Pancreas (tissue), 10 donors: ENCODE measurements at regions not wholly inside any gene's neighbourhood (a gene's known extent, or its start where the extent isn't known, plus 50 kb on each side); places are given as distances from the start of the nearest gene placed in this dataset.

ENCODE experiments used
- ATAC-seq, 4 donors: fragments of 200-7000 bp; cut with Tn5 transposase; one replicate each; pipeline versions ENCODE4 v1.8.0 to v1.9.1; 2020; ENCODE audit warnings: mild to moderate bottlenecking in 4 of 4, moderate library complexity in 4 of 4
- DNase-seq, 6 donors: peaks; one replicate each; pipeline ENCODE4 v3.0.0-alpha.2; 2020
- FAIRE-seq: peaks from 2 replicates; lab custom pipeline; 2012; peaks lifted over from hg19 to GRCh38; lab: Jason Lieb, UNC
- H3K27ac ChIP-seq, 4 donors: fragments of 200-600 bp; sonication (generic); 1 replicate in 3 of 4; 2 replicates in 1 of 4; pipeline versions ENCODE4 v1.5.0 to v1.8.0; 2020
- H3K27me3 ChIP-seq, 4 donors: fragments of 200-600 bp; one replicate each; pipeline ENCODE4 v1.8.0; 2021
- H3K36me3 ChIP-seq, 3 donors: fragments of 200-600 bp; sonication (generic) in 1 of 3; one replicate each; pipeline versions ENCODE4 v1.5.0 to v1.8.0; 2020 to 2021
- H3K4me1 ChIP-seq, 3 donors: fragments of 200-600 bp; one replicate each; pipeline ENCODE4 v1.8.0; 2021
- H3K4me3 ChIP-seq, 4 donors: fragments of 200-600 bp; sonication (generic) in 2 of 4; one replicate each; pipeline versions ENCODE4 v1.5.0 to v1.8.0; 2020 to 2021
- H3K9me3 ChIP-seq, 4 donors: fragments of 200-600 bp; one replicate each; pipeline ENCODE4 v1.8.0; 2021
- CTCF ChIP-seq, 4 donors: fragments of 200-600 bp; sonication (generic) in 3 of 4; IDR thresholded peaks; one replicate each; pipeline versions ENCODE4 v1.5.0 to v1.8.0; 2021; ENCODE audit warnings: antibody characterized with exemption in 4 of 4
- WGBS, 2 donors: extraction: QIAGEN DNeasy Blood & Tissue Kit; methylation state at CpG; one replicate each; pipeline ENCODE4 v1.1.7; 2013; 5-methylcytosine and 5-hydroxymethylcytosine counted together
- intact Hi-C, 3 donors: fragments of 100-400 bp; cut with DNase I; formaldehyde crosslinking; loops; one replicate each; pipeline versions ENCODE4 v1.11.1 to v1.14.2; 2022
- donor health status: healthy with polysubstance abuse.
- donor health status: DM: no; HTN: no; CAD: no; lungs with moderate emphysema.
- donor health status: DM: no; HTN: no; CAD: no.
- donor health status: control.
- donor health status: control.
- donor health status: Bipolar disorder and iron deficiency.
- donor health status: DM: yes; HTN: yes; CAD: no.
- donor health status: DM: no; HTN: no; CAD: no.
- donor health status: DM: no; HTN: no; CAD: no.
- donor health status: DM: yes; HTN: yes; CAD: no.

DNA sequence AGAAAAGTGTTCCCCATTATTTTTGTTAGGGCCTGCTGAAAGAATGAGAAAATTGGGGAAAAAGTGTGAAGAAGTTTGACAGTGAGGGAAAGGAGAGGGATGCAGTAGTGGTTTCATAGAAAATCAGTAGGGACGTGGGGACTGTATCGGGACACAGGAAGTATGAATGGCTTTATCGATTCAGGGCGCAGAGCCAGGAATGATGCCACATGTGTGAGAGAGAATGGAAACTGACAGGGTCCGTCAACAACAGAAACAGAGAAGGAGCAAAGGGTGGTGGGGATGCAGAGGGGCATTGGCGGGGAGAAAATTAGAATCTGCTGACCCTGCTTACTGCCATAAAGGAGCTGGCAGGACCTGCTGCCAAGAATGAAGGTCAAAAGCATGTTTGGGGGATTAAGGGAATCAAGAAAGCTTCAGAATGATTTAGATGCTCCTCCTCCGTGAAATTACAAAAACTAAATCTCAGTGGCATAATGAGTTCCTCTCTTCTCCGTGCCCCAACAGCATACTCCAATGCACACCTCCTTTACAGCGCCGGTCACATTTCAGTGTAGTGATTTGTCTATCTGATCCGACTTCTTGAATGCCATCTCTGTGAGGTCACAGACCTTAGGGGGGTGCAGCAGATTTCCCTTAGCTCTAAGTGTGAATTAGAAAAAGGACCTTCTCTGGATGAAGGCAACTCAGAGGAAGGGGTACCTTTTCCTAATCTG, 92.6 kb downstream of the EMP1 start:
- H3K27ac ChIP-seq = no peak overlapping the region
- DNase-seq = peak in 5 of 6 donors; percentile 29 to 60 (median 43)
- no peaks in the 10 kb centered on the region for H3K36me3 ChIP-seq
- no peaks in the 10 kb centered on the region for H3K27me3 ChIP-seq
- intact Hi-C loops = no loop called here
- peak; percentile 55 to 73 (median 56) for ATAC-seq
- no peak for TF ChIP-seq CTCF (IDR thresholded peaks at IDR 0.05)
- WGBS, 2 donors = 25 to 28% methylated on average over 11 of the region's 11 CpGs
- H3K4me1 ChIP-seq = peaks cover 0 to 4% (median 0%) of the 10 kb centered on the region in 3 donors
- no peak for FAIRE-seq
- no peaks in the 10 kb centered on the region for H3K9me3 ChIP-seq
- H3K4me3 ChIP-seq = no peak overlapping the region

- Histone ChIP-seq H3K9me3 (no peaks in the 10 kb centered on the region), H3K36me3 (no peaks in the 10 kb centered on the region), H3K4me1 (peaks cover 0 to 4% (median 0%) of the 10 kb centered on the region in 3 donors), H3K27ac (no peak overlapping the region), H3K4me3 (no peak overlapping the region), H3K27me3 (no peaks in the 10 kb centered on the region)
- FAIRE-seq (no peak), ATAC-seq (peak in 2 of 4 donors; percentile 17 to 40), DNase-seq (no peak)
- TF ChIP-seq CTCF (IDR thresholded peaks at IDR 0.05) = no peak
- WGBS, 2 donors = 18 to 63% methylated on average over 1 of the region's 1 CpG
- intact Hi-C loops = no loop called here
Measured at GRCh38 chr12:13288501-13288900, 92.0 kb downstream of the EMP1 start.

DNA sequence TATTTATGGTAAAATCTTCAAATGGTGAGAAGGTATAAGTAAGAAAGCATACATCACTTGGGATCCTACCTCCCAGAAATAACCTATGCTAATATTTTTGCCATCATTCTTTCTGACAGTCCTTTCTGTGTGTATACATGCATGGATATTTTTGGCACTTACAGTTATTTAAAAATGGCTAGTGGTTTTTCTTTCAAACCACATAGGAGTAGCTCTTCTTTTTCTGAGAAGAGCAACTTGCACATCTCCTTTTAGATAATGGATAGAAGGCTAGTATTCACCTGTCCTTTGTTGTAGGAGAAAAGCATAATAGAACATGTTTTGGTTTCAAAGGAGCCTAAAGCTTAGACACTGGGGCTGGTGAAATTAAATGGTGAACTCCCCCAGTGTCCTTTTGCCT, 87.3 kb downstream of the EMP1 start:
- intact Hi-C loops = no loop called here
- no peaks in the 10 kb centered on the region for H3K4me1 ChIP-seq
- no peak for TF ChIP-seq CTCF (IDR thresholded peaks at IDR 0.05)

GRCh38 chr12:13282861-13283260, 86.3 kb downstream of the EMP1 start:
- DNase-seq = no peak
- Histone ChIP-seq H3K27ac (no peak overlapping the region), H3K4me1 (peaks cover 0 to under 1% (median 0%) of the 10 kb centered on the region in 3 donors), H3K27me3 (no peaks in the 10 kb centered on the region), H3K9me3 (no peaks in the 10 kb centered on the region), H3K4me3 (no peak overlapping the region), H3K36me3 (no peaks in the 10 kb centered on the region)
- ATAC-seq = no peak
- intact Hi-C loops = no loop called here
- 61 to 86% methylated on average over 2 of the region's 2 CpGs for WGBS, 2 donors
- no peak for TF ChIP-seq CTCF (IDR thresholded peaks at IDR 0.05)
- no peak for FAIRE-seq

More for the DNA sequence above, 87.3 kb downstream of the EMP1 start:
- Histone ChIP-seq H3K9me3 (no peaks in the 10 kb centered on the region), H3K27ac (no peak overlapping the region), H3K36me3 (no peaks in the 10 kb centered on the region), H3K27me3 (no peaks in the 10 kb centered on the region), H3K4me3 (no peak overlapping the region)
- DNase-seq = no peak
- ATAC-seq = no peak
- FAIRE-seq = no peak

GRCh38 chr12:13278249-13278787, 81.8 kb downstream of the EMP1 start:
- TF ChIP-seq CTCF (IDR thresholded peaks at IDR 0.05) = peak; percentile 95 to 99 (median 98)
- no peaks in the 10 kb centered on the region for H3K36me3 ChIP-seq
- no peaks in the 10 kb centered on the region for H3K9me3 ChIP-seq
- no peak overlapping the region for H3K27ac ChIP-seq
- peaks cover 0 to 3% (median 0%) of the 10 kb centered on the region in 3 donors for H3K4me1 ChIP-seq
- intact Hi-C loops = loop anchor here in 1 of 3 donors (5.0 to 10.0 kb wide), 2 partner anchors 259 to 386 kb away; no protein-coding TSS in a partner anchor
- no peak overlapping the region for H3K4me3 ChIP-seq
- ATAC-seq = peak; percentile 94 to 99 (median 98)
- 18 to 19% methylated on average over 32 of the region's 32 CpGs for WGBS, 2 donors
- DNase-seq = peak; percentile 44 to 91 (median 77)
- no peak for FAIRE-seq
- H3K27me3 ChIP-seq = peaks cover 0 to 11% (median 0%) of the 10 kb centered on the region in 4 donors
